CD4-positive, alpha-beta T cell treated with Interferon alpha-2 for 1 hour (primary cell): ENCODE measurements at regions not wholly inside any gene's neighbourhood (a gene's known extent, or its start where the extent isn't known, plus 50 kb on each side); places are given as distances from the start of the nearest gene placed in this dataset.
"Not testable (repeated sequence)": the region's sequence is repeated elsewhere in the genome, so short reads cannot be mapped to it uniquely, and the experiment has no call there.

Source experiments
- DNase-seq, 2 donors: peaks; one replicate each; pipeline ENCODE4 v3.0.0-alpha.2; 2020 to 2022

DNA sequence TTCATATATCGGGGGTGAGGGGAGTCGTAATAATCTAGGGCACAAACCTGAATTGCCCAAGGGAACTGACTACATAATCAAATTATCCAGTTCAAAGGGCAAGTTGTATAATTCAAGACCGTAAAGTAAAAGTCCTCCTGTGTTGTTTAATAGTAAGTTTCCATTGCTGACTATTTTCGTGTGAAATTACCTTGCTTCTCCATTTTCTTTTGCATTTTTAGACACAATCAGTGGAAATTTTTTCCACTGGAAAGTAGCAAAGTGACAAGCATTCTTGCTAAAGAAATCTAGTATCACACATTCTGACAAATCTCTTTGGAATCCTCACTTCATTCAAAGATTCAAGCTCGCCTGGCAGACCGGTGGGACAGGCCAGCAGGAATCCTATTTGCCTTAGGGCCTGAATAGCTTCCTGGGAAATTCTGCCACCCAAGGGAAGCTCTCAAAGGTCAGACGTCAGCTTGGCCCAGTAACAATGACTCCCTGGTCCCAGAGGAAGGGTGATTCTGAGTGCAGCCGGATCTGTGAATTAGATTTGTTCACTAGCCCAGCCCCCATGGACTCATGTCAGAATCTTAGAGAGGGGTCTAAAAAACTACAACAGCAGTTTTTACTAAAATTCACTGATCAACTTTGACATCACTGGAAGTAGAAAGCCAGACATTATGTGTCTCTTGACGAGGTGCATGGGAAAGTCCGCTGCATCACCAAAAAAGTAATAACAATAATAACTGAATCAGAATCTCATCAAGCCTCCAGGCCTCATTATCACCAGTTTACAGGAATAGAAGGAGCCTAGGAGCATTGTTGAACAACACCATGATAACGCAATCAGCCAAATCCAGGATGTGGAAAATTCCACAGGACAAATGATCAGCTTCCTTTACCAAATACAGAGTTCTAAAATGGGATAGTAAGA is 161.0 kb downstream of the SKIDA1 start:
- no peak for DNase-seq

GRCh38 chr10:21363731-21364104 is 161.8 kb downstream of the SKIDA1 start:
- DNase-seq = no peak

GRCh38 chr10:21363092-21363730 is 162.3 kb downstream of the SKIDA1 start:
- DNase-seq = no peak

- DNase-seq = no peak
Measured at GRCh38 chr10:21359202-21359601, 166.3 kb downstream of the SKIDA1 start.

- DNase-seq = no peak
Measured at GRCh38 chr10:21355591-21356011, 169.9 kb downstream of the SKIDA1 start.

DNA sequence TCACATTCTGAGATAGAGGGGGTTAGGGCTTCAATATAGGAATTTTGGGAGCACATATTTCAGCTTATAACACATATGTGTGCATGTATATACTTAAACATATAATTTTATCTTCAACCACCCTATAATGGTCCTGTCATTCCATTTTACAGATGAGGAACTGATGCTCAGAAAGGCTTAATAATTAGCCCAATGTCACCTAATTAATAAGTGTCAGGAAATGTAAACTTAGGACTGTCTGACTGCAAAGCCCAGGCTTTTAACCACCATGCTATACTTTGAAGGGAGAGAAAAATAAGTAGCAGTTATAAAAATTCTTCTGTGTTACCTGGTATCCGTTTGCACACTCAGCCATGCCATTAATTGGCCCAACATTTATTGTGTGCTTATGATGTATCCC is 172.6 kb downstream of the SKIDA1 start:
- DNase-seq = no peak

DNA sequence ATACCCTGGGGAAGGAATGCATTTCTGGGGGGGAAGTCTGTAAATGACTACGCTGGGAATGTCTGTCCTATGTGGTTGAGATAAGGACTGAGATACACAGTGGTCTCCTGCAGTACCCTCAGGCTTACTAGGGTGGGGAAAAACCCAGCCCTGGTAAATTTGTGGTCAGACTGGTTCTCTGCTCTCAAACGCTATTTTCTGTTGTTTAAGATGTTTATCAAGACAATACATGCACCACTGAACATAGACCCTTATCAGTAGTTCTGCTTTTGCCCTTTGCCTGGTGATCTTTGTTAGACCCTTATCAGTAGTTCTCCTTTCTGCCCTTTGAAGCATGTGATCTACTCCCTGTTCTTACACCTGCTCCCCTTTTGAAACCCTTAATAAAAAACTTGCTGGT is 173.9 kb downstream of the SKIDA1 start:
- DNase-seq = not testable (repeated sequence)

- DNase-seq = no peak
Measured at GRCh38 chr10:21349912-21350286, 175.6 kb downstream of the SKIDA1 start.

GRCh38 chr10:21347785-21348170 is 177.7 kb downstream of the SKIDA1 start:
- no peak for DNase-seq

- DNase-seq = no peak
Measured at GRCh38 chr10:21347043-21347784, 178.3 kb downstream of the SKIDA1 start.

DNA sequence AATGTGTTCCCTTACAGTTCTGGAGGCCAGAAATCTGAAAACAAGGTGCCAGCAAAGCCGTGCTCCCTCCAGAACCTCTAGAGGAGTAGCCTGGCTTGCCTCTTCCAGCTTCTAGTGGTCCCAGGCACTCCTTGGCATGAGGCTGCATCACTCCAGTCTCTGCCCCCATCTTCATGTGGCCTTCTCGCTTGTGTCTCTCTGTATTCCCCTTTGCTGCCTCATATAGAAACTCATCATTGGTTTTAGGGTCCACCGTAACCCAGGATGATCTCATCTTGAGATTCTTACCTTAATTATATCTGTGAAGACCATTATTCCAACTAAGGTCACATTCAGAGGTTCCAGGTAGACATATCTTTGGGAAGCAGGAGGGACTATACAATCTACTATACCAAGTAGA is 182.4 kb downstream of the SKIDA1 start:
- no peak for DNase-seq

DNA sequence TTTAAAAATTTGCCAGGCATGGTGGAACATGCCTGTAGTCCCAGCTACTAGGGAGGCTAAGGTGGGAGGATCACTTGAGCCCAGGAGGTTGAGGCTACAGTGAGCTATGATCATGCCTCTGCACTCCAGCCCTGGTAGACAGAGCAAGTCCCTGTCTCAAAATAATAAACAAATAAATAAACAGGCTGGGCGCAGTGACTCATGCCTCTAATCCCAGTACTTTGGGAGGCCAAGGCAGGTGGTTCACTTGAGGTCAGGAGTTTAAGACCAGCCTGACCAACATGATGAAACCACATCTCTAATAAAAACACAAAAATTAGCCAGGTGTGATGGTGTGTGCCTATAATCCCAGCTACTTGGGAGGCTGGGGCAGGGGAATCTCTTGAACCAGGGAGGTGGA is 183.0 kb downstream of the SKIDA1 start:
- not testable (repeated sequence) for DNase-seq

- DNase-seq = no peak
Measured at GRCh38 chr10:21340331-21340730, 185.2 kb downstream of the SKIDA1 start.

GRCh38 chr10:21337171-21337792 is 188.2 kb downstream of the SKIDA1 start:
- DNase-seq = no peak

DNA sequence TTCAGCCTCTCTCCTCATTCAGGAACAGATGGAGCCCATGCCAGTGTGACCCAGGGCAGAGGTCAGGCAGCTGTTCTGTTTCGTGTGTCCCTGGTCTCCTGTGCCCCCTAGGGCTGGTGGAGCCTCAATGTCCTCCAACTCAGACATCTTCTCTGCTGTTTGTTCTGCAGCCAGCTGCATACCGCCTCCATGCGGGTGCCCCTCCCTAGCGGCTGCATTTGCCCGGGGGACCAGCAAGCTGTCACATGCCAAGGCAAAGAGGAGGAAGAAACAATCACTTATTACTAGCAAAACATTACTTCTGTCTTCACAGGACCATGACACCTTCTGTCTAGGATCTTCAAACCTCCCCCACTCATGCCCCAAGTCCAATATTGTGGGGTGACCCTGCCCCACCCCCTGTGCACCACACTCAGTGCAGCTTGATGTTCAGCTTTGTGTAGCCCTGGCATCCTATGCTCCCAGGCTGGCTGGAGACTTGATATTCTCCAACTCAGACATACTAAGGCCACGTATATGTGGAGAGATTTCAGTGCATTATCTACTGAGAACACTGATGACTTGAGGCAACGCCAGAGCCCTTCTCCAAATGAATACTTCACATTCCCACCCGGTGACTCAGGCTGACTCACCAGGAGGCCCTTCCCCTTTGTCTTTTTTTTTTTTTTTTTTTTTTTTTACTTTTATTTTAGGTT is 188.9 kb downstream of the SKIDA1 start:
- DNase-seq = no peak

GRCh38 chr10:21334891-21335696 is 190.4 kb downstream of the SKIDA1 start:
- DNase-seq = no peak

GRCh38 chr10:21330628-21331020 is 194.9 kb downstream of the SKIDA1 start:
- no peak for DNase-seq

DNA sequence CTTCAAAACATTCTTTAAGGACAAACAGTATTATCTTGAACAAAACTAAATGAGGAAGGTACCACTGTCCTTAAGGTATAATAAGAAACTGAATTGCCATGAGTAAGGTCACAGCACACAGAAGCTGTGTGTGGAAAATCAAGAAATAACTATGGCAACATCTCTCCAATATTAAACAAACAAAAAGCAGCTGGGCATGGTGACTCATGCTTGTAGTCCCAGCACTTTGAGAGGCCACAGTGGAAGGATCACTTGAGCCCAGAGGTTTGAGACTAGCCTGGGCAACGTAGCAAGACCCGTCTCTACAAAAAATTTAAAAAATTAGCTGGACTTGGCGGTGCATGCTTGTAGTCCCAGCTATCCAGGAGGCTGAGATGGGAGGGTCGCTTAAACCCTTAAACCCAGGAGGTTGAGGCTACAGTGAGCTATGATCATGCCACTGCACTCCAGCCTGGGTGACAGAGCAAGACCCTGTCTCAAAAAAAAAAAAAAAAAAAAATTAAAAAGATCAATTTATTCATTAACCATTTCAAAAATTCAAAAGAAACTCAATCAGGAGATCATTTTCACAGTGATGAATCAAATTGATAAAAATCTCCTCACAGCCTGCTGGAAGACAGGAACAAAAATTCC is 195.4 kb downstream of the SKIDA1 start:
- DNase-seq = no peak

GRCh38 chr10:21327289-21327993 is 198.0 kb downstream of the SKIDA1 start:
- no peak for DNase-seq

GRCh38 chr10:21326594-21327288 is 198.7 kb downstream of the SKIDA1 start:
- no peak for DNase-seq
